K562 (cell line): ENCODE measurements at regions not wholly inside any gene's neighbourhood (a gene's known extent, or its start where the extent isn't known, plus 50 kb on each side); places are given as distances from the start of the nearest gene placed in this dataset.
A peak's percentile ranks its signal among the peaks of the same experiment; 100 is the strongest.

ENCODE experiments used
- BHLHE40 ChIP-seq: IDR thresholded peaks from 2 replicates; pipeline ENCODE4 v1.6.1; 2011; ENCODE audit warnings: low read length, improper control_type of control experiment
- BRF1 ChIP-seq: IDR thresholded peaks from 3 replicates; pipeline ENCODE4 v1.6.1; 2011; ENCODE audit warnings: borderline replicate concordance, mild to moderate bottlenecking; ENCODE audit not compliant: insufficient read length; ENCODE audit errors: extremely low read depth
- CBX1 ChIP-seq: sonication (generic); IDR thresholded peaks from 2 replicates; pipeline ENCODE4 v1.6.1; 2016; ENCODE audit warnings: antibody characterized with exemption, low read depth, mild to moderate bottlenecking
- ESRRA ChIP-seq: fragments of 450-650 bp; IDR thresholded peaks from 2 replicates; pipeline ENCODE4 v1.6.1; 2014; ENCODE audit warnings: low read depth, mild to moderate bottlenecking, moderate library complexity, borderline replicate concordance
- GATA2 ChIP-seq: sonication (generic); formaldehyde crosslinking; IDR thresholded peaks from 2 replicates; pipeline ENCODE4 v1.4.0; 2020; ENCODE audit warnings: mild to moderate bottlenecking, missing genetic modification reagents
- JUNB ChIP-seq: fragments of 450-650 bp; formaldehyde crosslinking; conservative IDR thresholded peaks from 2 replicates; pipeline ENCODE4 v1.4.0; 2020; ENCODE audit warnings: mild to moderate bottlenecking
- MTA2 ChIP-seq: fragments of 450-650 bp; IDR thresholded peaks from 2 replicates; pipeline ENCODE4 v1.6.1; 2016; ENCODE audit warnings: low read depth
- POLR3G ChIP-seq: IDR thresholded peaks from 2 replicates; pipeline ENCODE4 v1.6.1; 2011; ENCODE audit not compliant: insufficient read length, insufficient replicate concordance; ENCODE audit errors: extremely low read depth
- POU5F1 ChIP-seq: fragments of 150-350 bp; IDR thresholded peaks from 2 replicates; pipeline ENCODE4 v1.6.1; 2014; ENCODE audit warnings: borderline replicate concordance, low read length, low read depth, mild to moderate bottlenecking; ENCODE audit not compliant: partially characterized antibody
- PRPF4 ChIP-seq: fragments of 200-400 bp; formaldehyde crosslinking; IDR thresholded peaks from one replicate; pipeline ENCODE4 v1.6.1; 2017; ENCODE audit warnings: low read length, low read depth, mild to moderate bottlenecking; ENCODE audit not compliant: insufficient read depth, poor library complexity, severe bottlenecking
- RBM25 ChIP-seq: fragments of 200-400 bp; formaldehyde crosslinking; IDR thresholded peaks from 2 replicates; pipeline ENCODE4 v1.6.1; 2018; ENCODE audit warnings: low read length, low read depth, moderate library complexity; ENCODE audit not compliant: severe bottlenecking
- SIN3A ChIP-seq, 2 experiments: fragments of 150-350 bp in 1 of 2; IDR thresholded peaks; 2 replicates each; pipeline ENCODE4 v1.6.1; 2011 to 2016; ENCODE audit warnings: borderline replicate concordance in 2 of 2, low read depth in 2 of 2, low read length in 2 of 2, mild to moderate bottlenecking in 2 of 2, moderate library complexity in 2 of 2; ENCODE audit not compliant: control insufficient read depth in 1 of 2
- SOX6 ChIP-seq: fragments of 450-650 bp; IDR thresholded peaks from 2 replicates; pipeline ENCODE4 v1.6.1; 2014; ENCODE audit warnings: mild to moderate bottlenecking
- XRCC5 ChIP-seq: fragments of 200-400 bp; formaldehyde crosslinking; IDR thresholded peaks from 2 replicates; pipeline ENCODE4 v1.6.1; 2017; ENCODE audit warnings: low read depth, mild to moderate bottlenecking, low read length
- ZNF23 ChIP-seq: fragments of 250-450 bp; sonication (Bioruptor Pico); IDR thresholded peaks from 2 replicates; pipeline ENCODE4 v1.4.0; 2020; ENCODE audit warnings: mild to moderate bottlenecking
- ZNF232 ChIP-seq: sonication (generic); formaldehyde crosslinking; IDR thresholded peaks from 2 replicates; pipeline ENCODE4 v1.8.0; 2022; ENCODE audit warnings: mild to moderate bottlenecking, missing genetic modification reagents
- ZNF507 ChIP-seq: conservative IDR thresholded peaks from 2 replicates; pipeline ENCODE4 v1.6.1; 2017; ENCODE audit warnings: missing genetic modification characterization, missing compliant biosample characterization
- ZNF764 ChIP-seq: fragments of 250-450 bp; sonication (Bioruptor Pico); IDR thresholded peaks from 2 replicates; pipeline ENCODE4 v1.4.0; 2020; ENCODE audit warnings: low read depth, mild to moderate bottlenecking, moderate library complexity
- ZNF780A ChIP-seq: fragments of 250-450 bp; sonication (Bioruptor Pico); IDR thresholded peaks from 2 replicates; pipeline ENCODE4 v1.5.0; 2021; ENCODE audit warnings: mild to moderate bottlenecking
- TF ChIP-seq, protein P1 (sequence below): fragments of 200-400 bp; formaldehyde crosslinking; IDR thresholded peaks from 2 replicates; pipeline ENCODE4 v1.6.1; 2017; ENCODE audit warnings: mild to moderate bottlenecking, low read depth, low read length, moderate library complexity
- TF ChIP-seq, protein P2 (sequence below): sonication (generic); formaldehyde crosslinking; IDR thresholded peaks from 2 replicates; pipeline ENCODE4 v1.8.1; 2023; ENCODE audit warnings: mild to moderate bottlenecking, missing genetic modification reagents
- TF ChIP-seq, protein P3 (sequence below): fragments of 250-450 bp; sonication (Bioruptor Pico); IDR thresholded peaks from 2 replicates; pipeline ENCODE4 v1.8.0; 2021; ENCODE audit warnings: moderate library complexity, mild to moderate bottlenecking, inconsistent platforms

DNA sequence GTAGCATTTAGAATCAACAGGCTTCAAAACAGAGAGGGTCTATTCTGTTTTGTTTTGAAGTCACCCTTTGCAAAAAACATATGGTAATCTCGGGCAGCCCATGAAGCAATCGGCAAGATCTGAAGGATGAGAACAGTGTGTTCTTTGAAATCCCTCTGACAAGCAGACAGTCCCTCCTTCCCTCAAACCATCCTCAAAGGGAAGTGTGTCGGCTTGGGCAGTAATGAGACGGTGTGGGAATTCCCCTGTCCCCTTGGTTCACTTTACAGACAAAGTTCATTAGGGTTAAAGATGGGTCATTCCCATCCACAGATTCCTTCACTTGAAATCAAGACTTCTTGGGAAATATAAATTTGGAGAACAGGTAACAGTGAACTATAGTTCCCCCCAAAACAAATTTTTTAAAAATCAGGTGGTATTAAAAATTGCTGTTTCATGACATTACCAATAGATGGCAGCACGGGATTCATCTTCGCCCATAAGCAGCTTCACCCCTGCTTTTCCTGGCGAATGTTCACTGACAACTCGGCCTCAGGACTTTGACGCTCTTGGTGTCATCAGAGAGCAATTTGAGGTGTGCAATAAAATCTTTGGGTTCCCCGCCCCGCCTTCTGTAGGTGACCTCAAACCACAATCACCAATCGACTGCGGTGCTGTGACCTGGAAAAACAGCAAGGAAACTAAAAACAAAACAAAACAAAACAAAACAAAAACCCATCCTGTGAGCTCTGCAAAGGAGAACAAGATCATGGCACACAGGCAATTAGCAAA lies 159.3 kb upstream of the TNFAIP3 start (continued):
- TF ChIP-seq ZNF507 (tag) (no peak), SIN3A (IDR thresholded peaks at IDR 0.05; ENCODE audit: borderline replicate concordance in 2 of 2, control insufficient read depth in 1 of 2, low read depth in 2 of 2, low read length in 2 of 2) (no peak), BRF1 (no peak), BHLHE40 (peak; percentile 13; the same call in 1 of the 2 replicates), CBX1 (no peak), ZNF232 (no peak), ZNF764 (CRISPR knock-in tag) (no peak), MTA2 (peak; percentile 27; the same call in 1 of the 2 replicates), RBM25 (peak; percentile 45), XRCC5 (no peak), ESRRA (peak; percentile 31; the same call in 1 of the 2 replicates), ZNF780A (CRISPR knock-in tag) (no peak), JUNB (CRISPR knock-in tag) (no peak), GATA2 (CRISPR knock-in tag) (no peak), PRPF4 (no peak), POU5F1 (no peak), ZNF23 (CRISPR knock-in tag) (no peak), SOX6 (0 out of 2 replicates have a peak, but pooled peaks have one; percentile 46), POLR3G (no peak)
- TF ChIP-seq, protein P1, sequence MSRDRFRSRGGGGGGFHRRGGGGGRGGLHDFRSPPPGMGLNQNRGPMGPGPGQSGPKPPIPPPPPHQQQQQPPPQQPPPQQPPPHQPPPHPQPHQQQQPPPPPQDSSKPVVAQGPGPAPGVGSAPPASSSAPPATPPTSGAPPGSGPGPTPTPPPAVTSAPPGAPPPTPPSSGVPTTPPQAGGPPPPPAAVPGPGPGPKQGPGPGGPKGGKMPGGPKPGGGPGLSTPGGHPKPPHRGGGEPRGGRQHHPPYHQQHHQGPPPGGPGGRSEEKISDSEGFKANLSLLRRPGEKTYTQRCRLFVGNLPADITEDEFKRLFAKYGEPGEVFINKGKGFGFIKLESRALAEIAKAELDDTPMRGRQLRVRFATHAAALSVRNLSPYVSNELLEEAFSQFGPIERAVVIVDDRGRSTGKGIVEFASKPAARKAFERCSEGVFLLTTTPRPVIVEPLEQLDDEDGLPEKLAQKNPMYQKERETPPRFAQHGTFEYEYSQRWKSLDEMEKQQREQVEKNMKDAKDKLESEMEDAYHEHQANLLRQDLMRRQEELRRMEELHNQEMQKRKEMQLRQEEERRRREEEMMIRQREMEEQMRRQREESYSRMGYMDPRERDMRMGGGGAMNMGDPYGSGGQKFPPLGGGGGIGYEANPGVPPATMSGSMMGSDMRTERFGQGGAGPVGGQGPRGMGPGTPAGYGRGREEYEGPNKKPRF = no peak
- TF ChIP-seq, protein P2, sequence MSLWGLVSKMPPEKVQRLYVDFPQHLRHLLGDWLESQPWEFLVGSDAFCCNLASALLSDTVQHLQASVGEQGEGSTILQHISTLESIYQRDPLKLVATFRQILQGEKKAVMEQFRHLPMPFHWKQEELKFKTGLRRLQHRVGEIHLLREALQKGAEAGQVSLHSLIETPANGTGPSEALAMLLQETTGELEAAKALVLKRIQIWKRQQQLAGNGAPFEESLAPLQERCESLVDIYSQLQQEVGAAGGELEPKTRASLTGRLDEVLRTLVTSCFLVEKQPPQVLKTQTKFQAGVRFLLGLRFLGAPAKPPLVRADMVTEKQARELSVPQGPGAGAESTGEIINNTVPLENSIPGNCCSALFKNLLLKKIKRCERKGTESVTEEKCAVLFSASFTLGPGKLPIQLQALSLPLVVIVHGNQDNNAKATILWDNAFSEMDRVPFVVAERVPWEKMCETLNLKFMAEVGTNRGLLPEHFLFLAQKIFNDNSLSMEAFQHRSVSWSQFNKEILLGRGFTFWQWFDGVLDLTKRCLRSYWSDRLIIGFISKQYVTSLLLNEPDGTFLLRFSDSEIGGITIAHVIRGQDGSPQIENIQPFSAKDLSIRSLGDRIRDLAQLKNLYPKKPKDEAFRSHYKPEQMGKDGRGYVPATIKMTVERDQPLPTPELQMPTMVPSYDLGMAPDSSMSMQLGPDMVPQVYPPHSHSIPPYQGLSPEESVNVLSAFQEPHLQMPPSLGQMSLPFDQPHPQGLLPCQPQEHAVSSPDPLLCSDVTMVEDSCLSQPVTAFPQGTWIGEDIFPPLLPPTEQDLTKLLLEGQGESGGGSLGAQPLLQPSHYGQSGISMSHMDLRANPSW = no peak
- TF ChIP-seq, protein P3, sequence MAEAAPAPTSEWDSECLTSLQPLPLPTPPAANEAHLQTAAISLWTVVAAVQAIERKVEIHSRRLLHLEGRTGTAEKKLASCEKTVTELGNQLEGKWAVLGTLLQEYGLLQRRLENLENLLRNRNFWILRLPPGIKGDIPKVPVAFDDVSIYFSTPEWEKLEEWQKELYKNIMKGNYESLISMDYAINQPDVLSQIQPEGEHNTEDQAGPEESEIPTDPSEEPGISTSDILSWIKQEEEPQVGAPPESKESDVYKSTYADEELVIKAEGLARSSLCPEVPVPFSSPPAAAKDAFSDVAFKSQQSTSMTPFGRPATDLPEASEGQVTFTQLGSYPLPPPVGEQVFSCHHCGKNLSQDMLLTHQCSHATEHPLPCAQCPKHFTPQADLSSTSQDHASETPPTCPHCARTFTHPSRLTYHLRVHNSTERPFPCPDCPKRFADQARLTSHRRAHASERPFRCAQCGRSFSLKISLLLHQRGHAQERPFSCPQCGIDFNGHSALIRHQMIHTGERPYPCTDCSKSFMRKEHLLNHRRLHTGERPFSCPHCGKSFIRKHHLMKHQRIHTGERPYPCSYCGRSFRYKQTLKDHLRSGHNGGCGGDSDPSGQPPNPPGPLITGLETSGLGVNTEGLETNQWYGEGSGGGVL (CRISPR knock-in tag) = no peak
